ENCODE measurements at regions not wholly inside any gene's neighbourhood (a gene's known extent, or its start where the extent isn't known, plus 50 kb on each side); places are given as distances from the start of the nearest gene placed in this dataset.

DNA sequence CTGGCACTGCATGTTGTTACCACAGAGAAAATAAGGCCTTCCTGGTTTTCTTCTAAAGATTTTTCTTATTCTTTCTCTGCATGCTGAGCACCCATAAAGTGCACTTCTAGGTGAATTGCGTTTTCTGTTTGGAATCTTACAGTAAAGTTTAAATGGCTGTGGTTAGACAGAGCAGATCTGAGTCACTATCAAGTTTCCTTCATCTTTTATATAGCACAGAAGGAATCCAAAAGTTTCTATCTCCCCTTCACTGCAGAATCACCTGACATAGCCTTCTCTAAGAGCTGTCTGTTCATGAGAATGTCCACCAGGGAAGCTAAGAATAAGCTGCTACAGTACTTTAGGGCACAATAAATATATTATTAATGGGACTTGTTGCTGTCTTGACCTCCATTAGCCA, 455.5 kb upstream of the FAM241A start:
- Histone ChIP-seq H3K9ac (ENCODE audit: low read depth in 1 of 2, low read length in 2 of 2) (no peak overlapping the region), H3K4me1 (ENCODE audit: control insufficient read depth in 4 of 4, insufficient read depth in 4 of 4, low read length in 3 of 4) (peaks cover 0 to 6% (median 3%) of the 10 kb centered on the region in 4 donors), H3K27me3 (ENCODE audit: control insufficient read depth in 4 of 4, insufficient read depth in 4 of 4, low read length in 3 of 4) (peaks cover 0 to 2% (median 0%) of the 10 kb centered on the region in 4 donors), H3K4me3 (ENCODE audit: low read depth in 1 of 3, low read length in 3 of 3) (no peak overlapping the region), H3K27ac (ENCODE audit: low read depth in 1 of 2, low read length in 2 of 2) (no peak overlapping the region), H3K9me3 (ENCODE audit: control insufficient read depth in 4 of 4, low read length in 3 of 4) (no peaks in the 10 kb centered on the region), H3K36me3 (ENCODE audit: control insufficient read depth in 4 of 4, insufficient read depth in 3 of 4, low read depth in 1 of 4, low read length in 3 of 4) (no peaks in the 10 kb centered on the region)
- 39% methylated on average over 1 of the region's 1 CpG for WGBS
- TF ChIP-seq ATF3 (IDR thresholded peaks at IDR 0.05) (no peak), HNF4A (conservative IDR thresholded peaks at IDR 0.05) (no peak)
- no peak for DNase-seq (ENCODE audit: low spot score)

DNA sequence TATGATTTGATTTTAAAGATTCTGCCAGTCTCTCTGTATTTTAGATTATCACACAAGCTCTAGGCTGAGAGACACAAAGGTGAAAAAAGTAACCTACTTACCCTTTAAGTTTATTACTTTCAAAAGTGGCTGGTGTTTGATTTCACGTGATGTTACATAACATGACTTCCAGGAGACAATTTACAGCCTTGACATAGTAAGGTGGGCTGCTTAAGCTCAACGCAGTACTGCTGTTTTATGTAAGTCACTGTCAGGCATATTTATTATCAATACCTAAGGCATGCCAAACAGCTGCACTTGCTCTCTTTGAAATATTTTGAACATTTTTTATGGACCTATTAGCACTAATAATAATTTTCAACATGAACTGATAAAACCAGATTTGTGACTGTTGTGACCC, 451.5 kb upstream of the FAM241A start:
- Histone ChIP-seq H3K9ac (ENCODE audit: low read depth in 1 of 2, low read length in 2 of 2) (no peak overlapping the region), H3K9me3 (ENCODE audit: control insufficient read depth in 4 of 4, low read length in 3 of 4) (no peaks in the 10 kb centered on the region), H3K27me3 (ENCODE audit: control insufficient read depth in 4 of 4, insufficient read depth in 4 of 4, low read length in 3 of 4) (peaks cover 0 to 2% (median 0%) of the 10 kb centered on the region in 4 donors), H3K4me1 (ENCODE audit: control insufficient read depth in 4 of 4, insufficient read depth in 4 of 4, low read length in 3 of 4) (peaks cover 0 to 6% (median 3%) of the 10 kb centered on the region in 4 donors), H3K27ac (ENCODE audit: low read depth in 1 of 2, low read length in 2 of 2) (no peak overlapping the region), H3K4me3 (ENCODE audit: low read depth in 1 of 3, low read length in 3 of 3) (no peak overlapping the region), H3K36me3 (ENCODE audit: control insufficient read depth in 4 of 4, insufficient read depth in 3 of 4, low read depth in 1 of 4, low read length in 3 of 4) (no peaks in the 10 kb centered on the region)
- 68% methylated on average over 2 of the region's 2 CpGs for WGBS
- TF ChIP-seq FOXA1 (IDR thresholded peaks at IDR 0.05) (no peak), YY1 (IDR thresholded peaks at IDR 0.05) (no peak), HNF4G (IDR thresholded peaks at IDR 0.05) (no peak), FOXA2 (IDR thresholded peaks at IDR 0.05) (no peak), GABPA (IDR thresholded peaks at IDR 0.05 in 1 of 2, conservative IDR thresholded peaks at IDR 0.05 in 1 of 2) (no peak)
- no peak for DNase-seq (ENCODE audit: low spot score)

DNA sequence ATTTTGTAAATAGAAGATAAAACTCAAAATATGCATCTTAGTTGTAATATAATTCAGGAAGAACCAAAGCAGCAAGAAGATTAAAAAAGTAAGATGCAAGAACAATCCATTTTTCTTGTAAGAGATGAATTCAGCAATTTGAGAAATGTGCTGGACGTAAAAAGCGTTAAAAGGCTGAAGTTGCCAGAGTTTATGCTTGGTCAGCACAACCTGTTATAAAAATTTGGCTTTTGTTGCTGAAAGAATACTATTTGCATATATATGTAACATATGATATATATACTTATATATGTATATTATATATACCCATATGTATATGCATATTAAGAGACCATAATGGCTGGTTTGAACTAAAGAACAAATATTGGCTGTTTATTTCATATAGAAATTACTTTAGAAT, 449.6 kb upstream of the FAM241A start:
- WGBS = 93% methylated on average over 2 of the region's 2 CpGs
- no peak overlapping the region for H3K9ac ChIP-seq (ENCODE audit: low read depth in 1 of 2, low read length in 2 of 2)
- no peak for TF ChIP-seq JUND (IDR thresholded peaks at IDR 0.05)
- no peak for TF ChIP-seq GABPA (IDR thresholded peaks at IDR 0.05 in 1 of 2, conservative IDR thresholded peaks at IDR 0.05 in 1 of 2)
- no peak for TF ChIP-seq HNF4A (conservative IDR thresholded peaks at IDR 0.05)
- TF ChIP-seq TAF1 (conservative IDR thresholded peaks at IDR 0.05) = no peak
- no peak for TF ChIP-seq FOXA1 (IDR thresholded peaks at IDR 0.05)
- TF ChIP-seq EGR1 (IDR thresholded peaks at IDR 0.05; ENCODE audit: low read depth in 2 of 2) = no peak
- TF ChIP-seq RXRA (IDR thresholded peaks at IDR 0.05) = no peak
- TF ChIP-seq ATF3 (IDR thresholded peaks at IDR 0.05) = no peak
- TF ChIP-seq ZBTB33 (IDR thresholded peaks at IDR 0.05) = no peak
- TF ChIP-seq FOXA2 (IDR thresholded peaks at IDR 0.05) = no peak
- TF ChIP-seq RAD21 (IDR thresholded peaks at IDR 0.05) = no peak
- TF ChIP-seq NR2F2 (IDR thresholded peaks at IDR 0.05) = no peak
- TF ChIP-seq, protein P1, sequence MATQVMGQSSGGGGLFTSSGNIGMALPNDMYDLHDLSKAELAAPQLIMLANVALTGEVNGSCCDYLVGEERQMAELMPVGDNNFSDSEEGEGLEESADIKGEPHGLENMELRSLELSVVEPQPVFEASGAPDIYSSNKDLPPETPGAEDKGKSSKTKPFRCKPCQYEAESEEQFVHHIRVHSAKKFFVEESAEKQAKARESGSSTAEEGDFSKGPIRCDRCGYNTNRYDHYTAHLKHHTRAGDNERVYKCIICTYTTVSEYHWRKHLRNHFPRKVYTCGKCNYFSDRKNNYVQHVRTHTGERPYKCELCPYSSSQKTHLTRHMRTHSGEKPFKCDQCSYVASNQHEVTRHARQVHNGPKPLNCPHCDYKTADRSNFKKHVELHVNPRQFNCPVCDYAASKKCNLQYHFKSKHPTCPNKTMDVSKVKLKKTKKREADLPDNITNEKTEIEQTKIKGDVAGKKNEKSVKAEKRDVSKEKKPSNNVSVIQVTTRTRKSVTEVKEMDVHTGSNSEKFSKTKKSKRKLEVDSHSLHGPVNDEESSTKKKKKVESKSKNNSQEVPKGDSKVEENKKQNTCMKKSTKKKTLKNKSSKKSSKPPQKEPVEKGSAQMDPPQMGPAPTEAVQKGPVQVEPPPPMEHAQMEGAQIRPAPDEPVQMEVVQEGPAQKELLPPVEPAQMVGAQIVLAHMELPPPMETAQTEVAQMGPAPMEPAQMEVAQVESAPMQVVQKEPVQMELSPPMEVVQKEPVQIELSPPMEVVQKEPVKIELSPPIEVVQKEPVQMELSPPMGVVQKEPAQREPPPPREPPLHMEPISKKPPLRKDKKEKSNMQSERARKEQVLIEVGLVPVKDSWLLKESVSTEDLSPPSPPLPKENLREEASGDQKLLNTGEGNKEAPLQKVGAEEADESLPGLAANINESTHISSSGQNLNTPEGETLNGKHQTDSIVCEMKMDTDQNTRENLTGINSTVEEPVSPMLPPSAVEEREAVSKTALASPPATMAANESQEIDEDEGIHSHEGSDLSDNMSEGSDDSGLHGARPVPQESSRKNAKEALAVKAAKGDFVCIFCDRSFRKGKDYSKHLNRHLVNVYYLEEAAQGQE (IDR thresholded peaks at IDR 0.05) = no peak
- TF ChIP-seq, protein P2, sequence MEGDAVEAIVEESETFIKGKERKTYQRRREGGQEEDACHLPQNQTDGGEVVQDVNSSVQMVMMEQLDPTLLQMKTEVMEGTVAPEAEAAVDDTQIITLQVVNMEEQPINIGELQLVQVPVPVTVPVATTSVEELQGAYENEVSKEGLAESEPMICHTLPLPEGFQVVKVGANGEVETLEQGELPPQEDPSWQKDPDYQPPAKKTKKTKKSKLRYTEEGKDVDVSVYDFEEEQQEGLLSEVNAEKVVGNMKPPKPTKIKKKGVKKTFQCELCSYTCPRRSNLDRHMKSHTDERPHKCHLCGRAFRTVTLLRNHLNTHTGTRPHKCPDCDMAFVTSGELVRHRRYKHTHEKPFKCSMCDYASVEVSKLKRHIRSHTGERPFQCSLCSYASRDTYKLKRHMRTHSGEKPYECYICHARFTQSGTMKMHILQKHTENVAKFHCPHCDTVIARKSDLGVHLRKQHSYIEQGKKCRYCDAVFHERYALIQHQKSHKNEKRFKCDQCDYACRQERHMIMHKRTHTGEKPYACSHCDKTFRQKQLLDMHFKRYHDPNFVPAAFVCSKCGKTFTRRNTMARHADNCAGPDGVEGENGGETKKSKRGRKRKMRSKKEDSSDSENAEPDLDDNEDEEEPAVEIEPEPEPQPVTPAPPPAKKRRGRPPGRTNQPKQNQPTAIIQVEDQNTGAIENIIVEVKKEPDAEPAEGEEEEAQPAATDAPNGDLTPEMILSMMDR (IDR thresholded peaks at IDR 0.05; ENCODE audit: low read depth, low read length, missing input control) = no peak
- TF ChIP-seq, protein P3, sequence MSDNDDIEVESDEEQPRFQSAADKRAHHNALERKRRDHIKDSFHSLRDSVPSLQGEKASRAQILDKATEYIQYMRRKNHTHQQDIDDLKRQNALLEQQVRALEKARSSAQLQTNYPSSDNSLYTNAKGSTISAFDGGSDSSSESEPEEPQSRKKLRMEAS (IDR thresholded peaks at IDR 0.05) = no peak
- no peak for TF ChIP-seq SP1 (IDR thresholded peaks at IDR 0.05)
- TF ChIP-seq YY1 (IDR thresholded peaks at IDR 0.05) = no peak
- TF ChIP-seq HNF4G (IDR thresholded peaks at IDR 0.05) = no peak
- DNase-seq (ENCODE audit: low spot score) = no peak
- H3K4me3 ChIP-seq (ENCODE audit: low read depth in 1 of 3, low read length in 3 of 3) = no peak overlapping the region
- no peaks in the 10 kb centered on the region for H3K4me1 ChIP-seq (ENCODE audit: control insufficient read depth in 4 of 4, insufficient read depth in 4 of 4, low read length in 3 of 4)
- H3K27me3 ChIP-seq (ENCODE audit: control insufficient read depth in 4 of 4, insufficient read depth in 4 of 4, low read length in 3 of 4) = peaks cover 0 to 2% (median 0%) of the 10 kb centered on the region in 4 donors
- no peak overlapping the region for H3K27ac ChIP-seq (ENCODE audit: low read depth in 1 of 2, low read length in 2 of 2)
- no peaks in the 10 kb centered on the region for H3K9me3 ChIP-seq (ENCODE audit: control insufficient read depth in 4 of 4, low read length in 3 of 4)
- H3K36me3 ChIP-seq (ENCODE audit: control insufficient read depth in 4 of 4, insufficient read depth in 3 of 4, low read depth in 1 of 4, low read length in 3 of 4) = no peaks in the 10 kb centered on the region

Measured in liver (tissue), 8 donors.